Fibroblast of lung (primary cell): ENCODE measurements at regions not wholly inside any gene's neighbourhood (a gene's known extent, or its start where the extent isn't known, plus 50 kb on each side); places are given as distances from the start of the nearest gene placed in this dataset.
"Not testable (repeated sequence)": the region's sequence is repeated elsewhere in the genome, so short reads cannot be mapped to it uniquely, and the experiment has no call there.

Experiments used
- EZH2 ChIP-seq: IDR thresholded peaks from 2 replicates; pipeline ENCODE4 v1.5.1; 2012; ENCODE audit warnings: low read length, control low read depth, mild to moderate bottlenecking; ENCODE audit errors: missing control alignments
- TF ChIP-seq, protein P1 (sequence below), 2 donors: IDR thresholded peaks in 1 of 2; conservative IDR thresholded peaks in 1 of 2; 1 replicate in 1 of 2; 2 replicates in 1 of 2; pipeline ENCODE4 v1.5.1; 2011 to 2012; ENCODE audit warnings: low read length in 2 of 2, control low read depth in 1 of 2, inconsistent platforms in 1 of 2, low read depth in 1 of 2, mild to moderate bottlenecking in 1 of 2

DNA sequence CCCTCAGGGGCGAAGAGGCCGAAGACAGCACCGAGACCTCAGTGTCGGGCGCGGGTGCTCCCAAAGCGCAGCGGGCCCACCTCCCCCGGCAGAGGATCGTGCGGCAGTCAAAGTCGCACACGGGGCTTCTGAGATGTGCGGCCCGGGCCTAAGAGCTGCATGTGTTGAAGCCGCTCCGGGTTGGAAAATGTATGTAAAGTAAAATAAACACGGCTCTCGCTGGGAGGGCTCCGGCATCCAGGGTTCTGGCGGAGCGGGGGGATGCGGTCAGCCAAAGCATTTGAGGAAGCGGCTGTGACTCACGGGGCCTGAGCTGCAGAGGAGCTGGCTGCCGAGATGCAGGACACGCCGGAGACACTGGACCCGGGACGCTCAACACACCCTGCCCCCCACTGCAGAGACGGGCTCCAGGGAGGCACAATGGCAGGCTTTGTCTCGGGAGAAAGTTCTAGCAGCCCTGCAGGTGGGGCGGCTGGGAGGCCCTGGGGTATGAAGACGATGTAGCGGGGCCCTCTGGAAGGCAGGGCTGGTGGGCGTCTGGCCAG is 185.8 kb downstream of the NPIPB11 start:
- TF ChIP-seq, protein P1, sequence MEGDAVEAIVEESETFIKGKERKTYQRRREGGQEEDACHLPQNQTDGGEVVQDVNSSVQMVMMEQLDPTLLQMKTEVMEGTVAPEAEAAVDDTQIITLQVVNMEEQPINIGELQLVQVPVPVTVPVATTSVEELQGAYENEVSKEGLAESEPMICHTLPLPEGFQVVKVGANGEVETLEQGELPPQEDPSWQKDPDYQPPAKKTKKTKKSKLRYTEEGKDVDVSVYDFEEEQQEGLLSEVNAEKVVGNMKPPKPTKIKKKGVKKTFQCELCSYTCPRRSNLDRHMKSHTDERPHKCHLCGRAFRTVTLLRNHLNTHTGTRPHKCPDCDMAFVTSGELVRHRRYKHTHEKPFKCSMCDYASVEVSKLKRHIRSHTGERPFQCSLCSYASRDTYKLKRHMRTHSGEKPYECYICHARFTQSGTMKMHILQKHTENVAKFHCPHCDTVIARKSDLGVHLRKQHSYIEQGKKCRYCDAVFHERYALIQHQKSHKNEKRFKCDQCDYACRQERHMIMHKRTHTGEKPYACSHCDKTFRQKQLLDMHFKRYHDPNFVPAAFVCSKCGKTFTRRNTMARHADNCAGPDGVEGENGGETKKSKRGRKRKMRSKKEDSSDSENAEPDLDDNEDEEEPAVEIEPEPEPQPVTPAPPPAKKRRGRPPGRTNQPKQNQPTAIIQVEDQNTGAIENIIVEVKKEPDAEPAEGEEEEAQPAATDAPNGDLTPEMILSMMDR (conservative IDR thresholded peaks at IDR 0.05 in 1 of 2, IDR thresholded peaks at IDR 0.05 in 1 of 2; ENCODE audit: low read depth in 1 of 2, low read length in 2 of 2): not testable (repeated sequence)
- TF ChIP-seq EZH2: not testable (repeated sequence)
